Prostate gland (tissue), 2 donors: ENCODE measurements at regions not wholly inside any gene's neighbourhood (a gene's known extent, or its start where the extent isn't known, plus 50 kb on each side); places are given as distances from the start of the nearest gene placed in this dataset.

ENCODE experiments used
- CTCF ChIP-seq, 4 experiments: fragments of 200-600 bp in 2 of 4; fragments of 450-650 bp in 2 of 4; sonication (generic) in 2 of 4; IDR thresholded peaks; 1 replicate in 3 of 4; 2 replicates in 1 of 4; pipeline ENCODE4 v1.5.1; 2016 to 2019; ENCODE audit warnings: antibody characterized with exemption in 4 of 4, mild to moderate bottlenecking in 2 of 4, moderate library complexity in 2 of 4
- POLR2A ChIP-seq: fragments of 450-650 bp; IDR thresholded peaks from one replicate; pipeline ENCODE4 v1.6.1; 2016; ENCODE audit warnings: antibody characterized with exemption, mild to moderate bottlenecking
- POLR2AphosphoS5 ChIP-seq: sonication (generic); formaldehyde crosslinking; IDR thresholded peaks from one replicate; pipeline ENCODE4 v1.6.1; 2017; ENCODE audit warnings: antibody characterized with exemption

- TF ChIP-seq CTCF (IDR thresholded peaks at IDR 0.05) (no peak), POLR2A (no peak), POLR2AphosphoS5 (no peak)
These were observed 199.8 kb upstream of the FAT3 start for GRCh38 chr11:92024788-92025187.
